SK-N-SH (cell line): ENCODE measurements at regions not wholly inside any gene's neighbourhood (a gene's known extent, or its start where the extent isn't known, plus 50 kb on each side); places are given as distances from the start of the nearest gene placed in this dataset.

Experiments
- CTCF ChIA-PET: fragments of 300-600, 350-600 bp; formaldehyde crosslinking; extraction: SDS; loops from one replicate; lab custom pipeline; 2021; lab: Yijun Ruan, JAX
- POLR2A ChIA-PET: fragments of 350-600 bp; sonication (Branson Sonifier 250); formaldehyde crosslinking; extraction: SDS; loops from one replicate; lab custom pipeline; 2020; ENCODE audit warnings: antibody characterized with exemption, inconsistent platforms; lab: Yijun Ruan, JAX
- DNase-seq: peaks from one replicate; pipeline ENCODE4 v3.0.0; 2012
- H2AFZ ChIP-seq: fragments of 200-600 bp; sonication (generic); 2 replicates; pipeline ENCODE4 v1.8.1; 2016; ENCODE audit warnings: antibody characterized with exemption, mild to moderate bottlenecking, low read depth
- H3F3A ChIP-seq: fragments of 200-600 bp; sonication (generic); replicated peaks from 2 replicates; pipeline ENCODE3; 2016; ENCODE audit warnings: antibody characterized with exemption, mild to moderate bottlenecking; ENCODE audit not compliant: insufficient read depth
- H3K27ac ChIP-seq, 2 experiments: fragments of 200-500 bp in 1 of 2; fragments of 200-600 bp in 1 of 2; sonication (Bioruptor generic) in 1 of 2; sonication (generic), shearing (Covaris generic) in 1 of 2; 2 replicates each; pipeline versions ENCODE4 v1.5.1 to v1.6.1; 2014 to 2016; ENCODE audit warnings: low read depth in 2 of 2, inconsistent platforms in 1 of 2, low read length in 1 of 2, mild to moderate bottlenecking in 1 of 2, mixed read lengths in 1 of 2
- H3K27me3 ChIP-seq: fragments of 200-600 bp; sonication (generic), shearing (Covaris generic); 2 replicates; pipeline ENCODE4 v1.6.1; 2016; ENCODE audit warnings: mixed run types; ENCODE audit not compliant: insufficient read depth
- H3K36me3 ChIP-seq, 2 experiments: fragments of 200-500 bp in 1 of 2; fragments of 200-600 bp in 1 of 2; sonication (Bioruptor generic) in 1 of 2; sonication (generic) in 1 of 2; replicated peaks in 1 of 2; 2 replicates each; pipeline versions ENCODE3 to v1.5.1; 2014 to 2016; ENCODE audit warnings: low read length in 1 of 2, mild to moderate bottlenecking in 1 of 2; ENCODE audit not compliant: insufficient read depth in 2 of 2, control insufficient read depth in 1 of 2
- H3K4me1 ChIP-seq, 2 experiments: fragments of 200-500 bp in 1 of 2; fragments of 200-600 bp in 1 of 2; sonication (Bioruptor generic) in 1 of 2; sonication (generic), shearing (Covaris generic) in 1 of 2; 2 replicates each; pipeline versions ENCODE4 v1.5.1 to v1.6.1; 2014 to 2016; ENCODE audit warnings: low read depth in 1 of 2, low read length in 1 of 2, mixed run types in 1 of 2; ENCODE audit not compliant: insufficient read depth in 2 of 2, control insufficient read depth in 1 of 2
- H3K4me2 ChIP-seq: fragments of 200-600 bp; sonication (generic), shearing (Covaris generic); 2 replicates; pipeline ENCODE4 v1.6.1; 2017; ENCODE audit warnings: mixed run types
- H3K4me3 ChIP-seq, 2 experiments: fragments of 200-500 bp in 1 of 2; fragments of 200-600 bp in 1 of 2; sonication (Bioruptor generic) in 1 of 2; sonication (generic), shearing (Covaris generic) in 1 of 2; 2 replicates each; pipeline versions ENCODE4 v1.5.1 to v1.8.1; 2014 to 2016; ENCODE audit warnings: low read depth in 2 of 2, inconsistent platforms in 1 of 2, low read length in 1 of 2, mild to moderate bottlenecking in 1 of 2, mixed read lengths in 1 of 2, moderate library complexity in 1 of 2
- H3K79me2 ChIP-seq: fragments of 200-600 bp; sonication (generic); 2 replicates; pipeline ENCODE4 v1.8.1; 2017; ENCODE audit warnings: mild to moderate bottlenecking; ENCODE audit not compliant: insufficient read depth
- H3K9ac ChIP-seq: fragments of 200-600 bp; sonication (generic); 2 replicates; pipeline ENCODE4 v1.6.1; 2017; ENCODE audit warnings: mixed run types
- H3K9me2 ChIP-seq: fragments of 200-600 bp; sonication (generic); 2 replicates; pipeline ENCODE4 v1.6.1; 2017; ENCODE audit warnings: mixed run types
- H3K9me3 ChIP-seq: fragments of 200-600 bp; sonication (generic); 2 replicates; pipeline ENCODE4 v1.6.1; 2017; ENCODE audit warnings: mixed run types, mild to moderate bottlenecking, moderate library complexity
- H4K20me1 ChIP-seq: fragments of 200-600 bp; sonication (generic); 2 replicates; pipeline ENCODE4 v1.6.1; 2017; ENCODE audit warnings: mild to moderate bottlenecking, mixed run types; ENCODE audit not compliant: insufficient read depth
- ELF1 ChIP-seq: IDR thresholded peaks from 2 replicates; pipeline ENCODE4 v1.4.0; 2012
- EP300 ChIP-seq, 2 experiments: IDR thresholded peaks; 2 replicates each; pipeline versions ENCODE4 v1.4.0 to v1.6.1; 2012; ENCODE audit warnings: borderline replicate concordance in 1 of 2, low read depth in 1 of 2, low read length in 1 of 2
- EZH2phosphoT487 ChIP-seq: fragments of 200-600 bp; sonication (generic); IDR thresholded peaks from 2 replicates; pipeline ENCODE4 v1.6.1; 2017; ENCODE audit warnings: low read depth, mixed run types, mild to moderate bottlenecking, antibody characterized with exemption, moderate library complexity, borderline replicate concordance
- FOXJ3 ChIP-seq: sonication (generic); formaldehyde crosslinking; IDR thresholded peaks from 2 replicates; pipeline ENCODE4 v1.5.1; 2020; ENCODE audit warnings: mild to moderate bottlenecking, missing genetic modification reagents
- FOXM1 ChIP-seq: IDR thresholded peaks from 2 replicates; pipeline ENCODE4 v1.4.0; 2012; ENCODE audit warnings: low read depth, mild to moderate bottlenecking
- GATA2 ChIP-seq: sonication (generic); formaldehyde crosslinking; IDR thresholded peaks from 2 replicates; pipeline ENCODE4 v1.5.0; 2020; ENCODE audit warnings: mild to moderate bottlenecking, missing genetic modification reagents
- JUND ChIP-seq: IDR thresholded peaks from 2 replicates; pipeline ENCODE4 v1.4.0; 2012
- MEF2A ChIP-seq: IDR thresholded peaks from 2 replicates; pipeline ENCODE4 v1.4.0; 2012; ENCODE audit warnings: low read depth, borderline replicate concordance
- MXI1 ChIP-seq: IDR thresholded peaks from 2 replicates; pipeline ENCODE4 v1.6.1; 2012; ENCODE audit warnings: mild to moderate bottlenecking, low read depth, low read length, improper control_type of control experiment
- NFIC ChIP-seq: IDR thresholded peaks from 2 replicates; pipeline ENCODE4 v1.4.0; 2012; ENCODE audit warnings: borderline replicate concordance
- NRF1 ChIP-seq: IDR thresholded peaks from 2 replicates; pipeline ENCODE4 v1.6.1; 2012; ENCODE audit warnings: low read depth, mild to moderate bottlenecking, low read length
- RAD21 ChIP-seq: IDR thresholded peaks from 2 replicates; pipeline ENCODE4 v1.6.1; 2012; ENCODE audit warnings: mild to moderate bottlenecking, low read length
- RFX5 ChIP-seq: IDR thresholded peaks from 2 replicates; pipeline ENCODE4 v1.6.1; 2012; ENCODE audit warnings: mild to moderate bottlenecking, improper control_type of control experiment, low read length
- RXRA ChIP-seq: IDR thresholded peaks from 2 replicates; pipeline ENCODE4 v1.4.0; 2012; ENCODE audit warnings: low read depth, mild to moderate bottlenecking, borderline replicate concordance
- SIN3A ChIP-seq: IDR thresholded peaks from 2 replicates; pipeline ENCODE4 v1.6.1; 2012; ENCODE audit warnings: low read depth, mild to moderate bottlenecking, low read length, moderate library complexity, borderline replicate concordance
- TEAD4 ChIP-seq: IDR thresholded peaks from 2 replicates; pipeline ENCODE4 v1.4.0; 2012; ENCODE audit warnings: mild to moderate bottlenecking, borderline replicate concordance; ENCODE audit not compliant: insufficient read depth
- YY1 ChIP-seq: IDR thresholded peaks from 2 replicates; pipeline ENCODE4 v1.4.0; 2012; ENCODE audit warnings: low read depth, mild to moderate bottlenecking
- WGBS: methylation state at CpG from one replicate; pipeline ENCODE4 v1.1.6; 2017; ENCODE audit warnings: low lambda C conversion rate; 5-methylcytosine and 5-hydroxymethylcytosine counted together
- TF ChIP-seq, protein P1 (sequence below): fragments of 150-350 bp; IDR thresholded peaks from 2 replicates; pipeline ENCODE4 v1.6.1; 2016; ENCODE audit warnings: mild to moderate bottlenecking, low read depth, low read length
- TF ChIP-seq, protein P2 (sequence below): IDR thresholded peaks from 2 replicates; pipeline ENCODE4 v1.4.0; 2012; ENCODE audit warnings: low read depth, borderline replicate concordance
- TF ChIP-seq, protein P3 (sequence below): fragments of 150-350 bp; IDR thresholded peaks from 2 replicates; pipeline ENCODE4 v1.6.1; 2017; ENCODE audit warnings: antibody characterized with exemption, low read length, low read depth, borderline replicate concordance
- TF ChIP-seq, protein P4 (sequence below): IDR thresholded peaks from 2 replicates; pipeline ENCODE4; 2012
- TF ChIP-seq, protein P5 (sequence below): IDR thresholded peaks from 2 replicates; pipeline ENCODE4 v1.6.1; 2012; ENCODE audit warnings: mild to moderate bottlenecking, low read depth, low read length, moderate library complexity

DNA sequence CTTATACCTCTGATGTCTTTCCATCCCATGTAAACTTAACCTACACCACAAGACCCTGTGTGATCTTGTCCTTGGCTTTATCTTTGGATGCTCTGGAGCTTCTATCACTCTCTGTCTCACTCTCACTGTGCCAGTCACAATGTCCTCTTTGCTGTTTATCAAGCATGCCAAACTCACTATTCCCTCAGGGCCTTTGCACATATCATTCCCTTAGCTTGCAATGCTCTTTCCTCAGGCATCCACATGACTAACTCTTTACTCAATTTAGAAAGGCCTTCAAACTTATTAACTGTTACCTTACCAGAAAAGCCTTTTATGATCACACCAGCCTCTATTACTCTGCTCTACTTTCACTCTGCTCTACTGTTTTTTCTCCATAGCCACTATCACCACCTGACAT, 354.1 kb downstream of the RFC3 start:
- no peaks in the 10 kb centered on the region for H3K9me3 ChIP-seq
- DNase-seq: no peak
- H3K4me1 ChIP-seq: peaks cover 0 to 12% of the 10 kb centered on the region in 2 experiments; a peak in 2 of 4 replicates
- no peak overlapping the region for H3K4me2 ChIP-seq
- H2AFZ ChIP-seq: no peak overlapping the region
- no peak overlapping the region for H3K27ac ChIP-seq
- no peak overlapping the region for H3K4me3 ChIP-seq
- no peaks in the 10 kb centered on the region for H4K20me1 ChIP-seq
- no peaks in the 10 kb centered on the region for H3K27me3 ChIP-seq
- H3K9ac ChIP-seq: no peak overlapping the region
- no peaks in the 10 kb centered on the region for H3K79me2 ChIP-seq
- H3K36me3 ChIP-seq: no peaks in the 10 kb centered on the region
- ChIA-PET CTCF (no interaction called here), POLR2A (no interaction called here)
- H3F3A ChIP-seq: no peaks in the 10 kb centered on the region
- TF ChIP-seq GATA2 (CRISPR knock-in tag) (no peak), NFIC (no peak), MXI1 (no peak), EZH2phosphoT487 (no peak), RXRA (no peak), EP300 (IDR thresholded peaks at IDR 0.05; ENCODE audit: borderline replicate concordance in 1 of 2, low read depth in 1 of 2, low read length in 1 of 2) (no peak), JUND (no peak), TEAD4 (no peak)
- TF ChIP-seq, protein P1, sequence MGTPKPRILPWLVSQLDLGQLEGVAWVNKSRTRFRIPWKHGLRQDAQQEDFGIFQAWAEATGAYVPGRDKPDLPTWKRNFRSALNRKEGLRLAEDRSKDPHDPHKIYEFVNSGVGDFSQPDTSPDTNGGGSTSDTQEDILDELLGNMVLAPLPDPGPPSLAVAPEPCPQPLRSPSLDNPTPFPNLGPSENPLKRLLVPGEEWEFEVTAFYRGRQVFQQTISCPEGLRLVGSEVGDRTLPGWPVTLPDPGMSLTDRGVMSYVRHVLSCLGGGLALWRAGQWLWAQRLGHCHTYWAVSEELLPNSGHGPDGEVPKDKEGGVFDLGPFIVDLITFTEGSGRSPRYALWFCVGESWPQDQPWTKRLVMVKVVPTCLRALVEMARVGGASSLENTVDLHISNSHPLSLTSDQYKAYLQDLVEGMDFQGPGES: no peak
- H3K9me2 ChIP-seq: no peaks in the 10 kb centered on the region

DNA sequence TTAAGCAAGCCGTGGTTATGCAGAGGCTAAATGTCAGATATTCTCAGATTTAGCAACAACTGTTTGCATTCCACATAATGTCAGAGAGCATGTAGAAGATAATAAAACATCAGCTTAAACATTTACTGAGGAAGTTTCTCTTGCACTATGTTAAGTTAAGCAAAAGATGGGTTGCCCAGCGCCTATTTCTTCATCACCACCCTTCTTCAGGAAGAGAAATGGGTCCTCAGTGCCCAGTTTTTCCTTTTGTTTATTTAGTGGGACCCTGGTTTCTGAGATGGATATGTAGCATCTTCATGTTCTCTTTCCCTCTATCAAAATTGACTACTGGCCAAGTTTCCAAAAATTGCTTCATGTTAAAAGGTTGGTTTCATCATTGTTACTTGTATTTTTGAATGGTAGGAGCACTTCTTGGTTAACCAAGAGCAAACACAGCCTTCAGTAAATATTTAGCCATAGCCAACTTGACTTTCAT, 356.8 kb downstream of the RFC3 start:
- CTCF ChIA-PET: no interaction called here
- no peak for TF ChIP-seq RAD21
- TF ChIP-seq FOXM1: no peak
- TF ChIP-seq ELF1: no peak
- no peak for TF ChIP-seq FOXJ3
- TF ChIP-seq, protein P2, sequence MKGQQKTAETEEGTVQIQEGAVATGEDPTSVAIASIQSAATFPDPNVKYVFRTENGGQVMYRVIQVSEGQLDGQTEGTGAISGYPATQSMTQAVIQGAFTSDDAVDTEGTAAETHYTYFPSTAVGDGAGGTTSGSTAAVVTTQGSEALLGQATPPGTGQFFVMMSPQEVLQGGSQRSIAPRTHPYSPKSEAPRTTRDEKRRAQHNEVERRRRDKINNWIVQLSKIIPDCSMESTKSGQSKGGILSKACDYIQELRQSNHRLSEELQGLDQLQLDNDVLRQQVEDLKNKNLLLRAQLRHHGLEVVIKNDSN: no peak
- TF ChIP-seq SIN3A: no peak
- no peak for TF ChIP-seq NRF1
- TF ChIP-seq RFX5: no peak
- TF ChIP-seq, protein P3, sequence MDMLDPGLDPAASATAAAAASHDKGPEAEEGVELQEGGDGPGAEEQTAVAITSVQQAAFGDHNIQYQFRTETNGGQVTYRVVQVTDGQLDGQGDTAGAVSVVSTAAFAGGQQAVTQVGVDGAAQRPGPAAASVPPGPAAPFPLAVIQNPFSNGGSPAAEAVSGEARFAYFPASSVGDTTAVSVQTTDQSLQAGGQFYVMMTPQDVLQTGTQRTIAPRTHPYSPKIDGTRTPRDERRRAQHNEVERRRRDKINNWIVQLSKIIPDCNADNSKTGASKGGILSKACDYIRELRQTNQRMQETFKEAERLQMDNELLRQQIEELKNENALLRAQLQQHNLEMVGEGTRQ: no peak
- TF ChIP-seq, protein P4, sequence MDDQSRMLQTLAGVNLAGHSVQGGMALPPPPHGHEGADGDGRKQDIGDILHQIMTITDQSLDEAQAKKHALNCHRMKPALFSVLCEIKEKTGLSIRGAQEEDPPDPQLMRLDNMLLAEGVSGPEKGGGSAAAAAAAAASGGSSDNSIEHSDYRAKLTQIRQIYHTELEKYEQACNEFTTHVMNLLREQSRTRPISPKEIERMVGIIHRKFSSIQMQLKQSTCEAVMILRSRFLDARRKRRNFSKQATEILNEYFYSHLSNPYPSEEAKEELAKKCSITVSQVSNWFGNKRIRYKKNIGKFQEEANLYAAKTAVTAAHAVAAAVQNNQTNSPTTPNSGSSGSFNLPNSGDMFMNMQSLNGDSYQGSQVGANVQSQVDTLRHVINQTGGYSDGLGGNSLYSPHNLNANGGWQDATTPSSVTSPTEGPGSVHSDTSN: no peak
- no peak for TF ChIP-seq EZH2phosphoT487
- TF ChIP-seq, protein P5, sequence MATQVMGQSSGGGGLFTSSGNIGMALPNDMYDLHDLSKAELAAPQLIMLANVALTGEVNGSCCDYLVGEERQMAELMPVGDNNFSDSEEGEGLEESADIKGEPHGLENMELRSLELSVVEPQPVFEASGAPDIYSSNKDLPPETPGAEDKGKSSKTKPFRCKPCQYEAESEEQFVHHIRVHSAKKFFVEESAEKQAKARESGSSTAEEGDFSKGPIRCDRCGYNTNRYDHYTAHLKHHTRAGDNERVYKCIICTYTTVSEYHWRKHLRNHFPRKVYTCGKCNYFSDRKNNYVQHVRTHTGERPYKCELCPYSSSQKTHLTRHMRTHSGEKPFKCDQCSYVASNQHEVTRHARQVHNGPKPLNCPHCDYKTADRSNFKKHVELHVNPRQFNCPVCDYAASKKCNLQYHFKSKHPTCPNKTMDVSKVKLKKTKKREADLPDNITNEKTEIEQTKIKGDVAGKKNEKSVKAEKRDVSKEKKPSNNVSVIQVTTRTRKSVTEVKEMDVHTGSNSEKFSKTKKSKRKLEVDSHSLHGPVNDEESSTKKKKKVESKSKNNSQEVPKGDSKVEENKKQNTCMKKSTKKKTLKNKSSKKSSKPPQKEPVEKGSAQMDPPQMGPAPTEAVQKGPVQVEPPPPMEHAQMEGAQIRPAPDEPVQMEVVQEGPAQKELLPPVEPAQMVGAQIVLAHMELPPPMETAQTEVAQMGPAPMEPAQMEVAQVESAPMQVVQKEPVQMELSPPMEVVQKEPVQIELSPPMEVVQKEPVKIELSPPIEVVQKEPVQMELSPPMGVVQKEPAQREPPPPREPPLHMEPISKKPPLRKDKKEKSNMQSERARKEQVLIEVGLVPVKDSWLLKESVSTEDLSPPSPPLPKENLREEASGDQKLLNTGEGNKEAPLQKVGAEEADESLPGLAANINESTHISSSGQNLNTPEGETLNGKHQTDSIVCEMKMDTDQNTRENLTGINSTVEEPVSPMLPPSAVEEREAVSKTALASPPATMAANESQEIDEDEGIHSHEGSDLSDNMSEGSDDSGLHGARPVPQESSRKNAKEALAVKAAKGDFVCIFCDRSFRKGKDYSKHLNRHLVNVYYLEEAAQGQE: no peak
- TF ChIP-seq JUND: no peak
- no peak for TF ChIP-seq MEF2A
- no peak for TF ChIP-seq YY1

More for the DNA sequence above, 356.8 kb downstream of the RFC3 start:
- H3K27me3 ChIP-seq: no peaks in the 10 kb centered on the region
- H3K79me2 ChIP-seq: no peaks in the 10 kb centered on the region
- H3K27ac ChIP-seq: no peak overlapping the region
- no peaks in the 10 kb centered on the region for H3K36me3 ChIP-seq
- no peaks in the 10 kb centered on the region for H3F3A ChIP-seq
- DNase-seq: no peak
- no peak overlapping the region for H2AFZ ChIP-seq
- H3K9me2 ChIP-seq: no peaks in the 10 kb centered on the region
- POLR2A ChIA-PET: no interaction called here
- no peaks in the 10 kb centered on the region for H4K20me1 ChIP-seq
- no peak overlapping the region for H3K9ac ChIP-seq
- WGBS: 76% methylated on average over 2 of the region's 2 CpGs
- H3K4me1 ChIP-seq: peaks cover 7 to 16% of the 10 kb centered on the region in 2 experiments; a peak in 3 of 4 replicates
- H3K9me3 ChIP-seq: no peaks in the 10 kb centered on the region
- H3K4me3 ChIP-seq: no peak overlapping the region
- no peak overlapping the region for H3K4me2 ChIP-seq
